NCI-H1930 (cell line): ENCODE measurements at regions not wholly inside any gene's neighbourhood (a gene's known extent, or its start where the extent isn't known, plus 50 kb on each side); places are given as distances from the start of the nearest gene placed in this dataset.
"Not testable (repeated sequence)": the region's sequence is repeated elsewhere in the genome, so short reads cannot be mapped to it uniquely, and the experiment has no call there.

ENCODE experiments used
- DNase-seq, 2 experiments: peaks; one replicate each; lab custom pipeline; 2025; lab: John Stamatoyannopoulos, UW

- DNase-seq, result not testable (repeated sequence)
Observed at GRCh38 chr6:54564188-54564587, 255.9 kb downstream of the TINAG start.

GRCh38 chr6:54574671-54575070, 266.4 kb downstream of the TINAG start:
- no peak for DNase-seq

GRCh38 chr6:54578261-54578660, 268.3 kb upstream of the FAM83B start:
- no peak for DNase-seq

- DNase-seq, result no peak
Observed at GRCh38 chr6:54579011-54579410, 267.6 kb upstream of the FAM83B start.

- no peak for DNase-seq
Observed at GRCh38 chr6:54586251-54586650, 260.3 kb upstream of the FAM83B start.

GRCh38 chr6:54587277-54587676, 259.3 kb upstream of the FAM83B start:
- no peak for DNase-seq

GRCh38 chr6:54588176-54588575, 258.4 kb upstream of the FAM83B start:
- no peak for DNase-seq

GRCh38 chr6:54595844-54596243, 250.7 kb upstream of the FAM83B start:
- no peak for DNase-seq

- no peak for DNase-seq
Observed at GRCh38 chr6:54598787-54599313, 247.7 kb upstream of the FAM83B start.

GRCh38 chr6:54601600-54602300, 244.8 kb upstream of the FAM83B start:
- DNase-seq, result no peak

GRCh38 chr6:54602591-54602990, 244.0 kb upstream of the FAM83B start:
- no peak for DNase-seq

- no peak for DNase-seq
Observed at GRCh38 chr6:54609981-54610380, 236.6 kb upstream of the FAM83B start.

GRCh38 chr6:54613596-54613995, 233.0 kb upstream of the FAM83B start:
- DNase-seq, result no peak

GRCh38 chr6:54614499-54615195, 231.9 kb upstream of the FAM83B start:
- DNase-seq, result no peak

GRCh38 chr6:54617730-54618129, 228.8 kb upstream of the FAM83B start:
- DNase-seq, result no peak

GRCh38 chr6:54618572-54618971, 228.0 kb upstream of the FAM83B start:
- no peak for DNase-seq

- no peak for DNase-seq
Observed at GRCh38 chr6:54619102-54619501, 227.5 kb upstream of the FAM83B start.

GRCh38 chr6:54621285-54621684, 225.3 kb upstream of the FAM83B start:
- DNase-seq, result no peak

GRCh38 chr6:54624216-54624615, 222.4 kb upstream of the FAM83B start:
- DNase-seq, result no peak

- DNase-seq, result no peak
Observed at GRCh38 chr6:54624779-54625178, 221.8 kb upstream of the FAM83B start.

- no peak for DNase-seq
Observed at GRCh38 chr6:54629131-54629530, 217.4 kb upstream of the FAM83B start.

GRCh38 chr6:54632984-54633565, 213.5 kb upstream of the FAM83B start:
- no peak for DNase-seq

- DNase-seq, result no peak
Observed at GRCh38 chr6:54633601-54634000, 213.0 kb upstream of the FAM83B start.
